Natural killer cell (primary cell): ENCODE measurements at regions not wholly inside any gene's neighbourhood (a gene's known extent, or its start where the extent isn't known, plus 50 kb on each side); places are given as distances from the start of the nearest gene placed in this dataset.

Experiments
- ATAC-seq, 3 donors: fragments of 150-1000 bp in 2 of 3; fragments of 200-7000 bp in 1 of 3; cut with Tn5 transposase; 1 replicate in 1 of 3; 2 replicates in 2 of 3; pipeline ENCODE4 v1.10.0; 2021; ENCODE audit warnings: mild to moderate bottlenecking in 2 of 3, moderate library complexity in 2 of 3
- DNase-seq, 2 donors: peaks; one replicate each; pipeline versions ENCODE4 v3.0.0 to v3.0.0-alpha.2; 2013 to 2021; ENCODE audit warnings: mixed read lengths in 1 of 2
- H3K27ac ChIP-seq: one replicate; pipeline ENCODE4 v1.5.1; 2013; ENCODE audit warnings: mild to moderate bottlenecking, low read length
- H3K27me3 ChIP-seq: one replicate; pipeline ENCODE4 v1.6.1; 2013; ENCODE audit warnings: low read length; ENCODE audit not compliant: control insufficient read depth, insufficient read depth
- H3K36me3 ChIP-seq: one replicate; pipeline ENCODE4 v1.6.1; 2013; ENCODE audit warnings: low read length; ENCODE audit not compliant: control insufficient read depth, insufficient read depth
- H3K4me1 ChIP-seq: one replicate; pipeline ENCODE4 v1.6.1; 2013; ENCODE audit warnings: low read length; ENCODE audit not compliant: control insufficient read depth, insufficient read depth
- H3K4me3 ChIP-seq: one replicate; pipeline ENCODE4 v1.5.1; 2013; ENCODE audit warnings: low read length
- H3K9me3 ChIP-seq: one replicate; pipeline ENCODE4 v1.6.1; 2013; ENCODE audit warnings: low read length; ENCODE audit not compliant: control insufficient read depth, insufficient read depth
- H3K27ac Mint-ChIP-seq, 2 donors: one replicate each; pipeline ENCODE4 v1.8.0; 2022; ENCODE audit warnings: mild to moderate bottlenecking in 2 of 2, mixed read lengths in 2 of 2, moderate library complexity in 1 of 2
- H3K27me3 Mint-ChIP-seq, 2 donors: one replicate each; pipeline ENCODE4 v1.8.0; 2022; ENCODE audit warnings: low read depth in 2 of 2, mixed read lengths in 2 of 2
- H3K36me3 Mint-ChIP-seq: one replicate; pipeline ENCODE4 v1.8.0; 2022; ENCODE audit warnings: mixed read lengths
- H3K4me1 Mint-ChIP-seq, 2 donors: one replicate each; pipeline ENCODE4 v1.8.0; 2022; ENCODE audit warnings: mixed read lengths in 2 of 2
- H3K4me3 Mint-ChIP-seq: one replicate; pipeline ENCODE4 v1.8.0; 2022; ENCODE audit warnings: mild to moderate bottlenecking, moderate library complexity, mixed read lengths
- H3K9me3 Mint-ChIP-seq, 2 donors: one replicate each; pipeline ENCODE4 v1.8.0; 2022; ENCODE audit warnings: mixed read lengths in 2 of 2
- WGBS: methylation state at CpG from one replicate; pipeline ENCODE4 v1.1.7; 2013; ENCODE audit warnings: missing lambda C conversion rate; ENCODE audit not compliant: insufficient coverage; 5-methylcytosine and 5-hydroxymethylcytosine counted together
- intact Hi-C: fragments of 100-400 bp; cut with micrococcal nuclease; formaldehyde crosslinking; loops from one replicate; pipeline ENCODE4 v1.14.2; 2022
- TF ChIP-seq, protein P1 (sequence below): fragments of 200-600 bp; IDR thresholded peaks from one replicate; pipeline ENCODE4 v1.8.0; 2022; ENCODE audit warnings: antibody characterized with exemption

DNA sequence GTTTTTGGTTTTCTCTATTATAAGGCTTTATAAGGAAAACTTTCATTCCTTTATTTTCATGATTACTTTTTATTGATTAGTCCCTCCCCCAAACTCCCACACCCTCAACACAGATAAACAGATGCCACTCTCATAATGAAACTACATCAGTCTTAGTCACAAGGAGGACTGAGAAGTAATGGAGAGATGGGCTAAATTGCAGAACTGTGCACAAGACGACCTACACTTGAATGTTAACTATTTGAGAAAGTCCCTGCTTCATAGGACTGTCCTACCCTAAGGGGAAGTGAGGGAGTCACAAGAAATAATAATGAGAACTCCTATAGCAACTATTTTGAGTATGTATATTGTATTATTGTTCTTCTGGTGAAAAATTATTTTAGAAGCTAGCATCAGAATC lies 360.8 kb downstream of the RBM43 start:
- Mint-ChIP-seq H3K9me3 (peaks cover 8 to 20% of the 10 kb centered on the region in 2 donors), H3K36me3 (no peaks in the 10 kb centered on the region), H3K4me1 (no peaks in the 10 kb centered on the region), H3K27me3 (no peaks in the 10 kb centered on the region), H3K4me3 (no peak overlapping the region), H3K27ac (no peak overlapping the region)
- Histone ChIP-seq H3K36me3 (no peaks in the 10 kb centered on the region), H3K9me3 (no peaks in the 10 kb centered on the region), H3K4me3 (no peak overlapping the region), H3K27me3 (no peaks in the 10 kb centered on the region), H3K27ac (no peak overlapping the region), H3K4me1 (no peaks in the 10 kb centered on the region)
- DNase-seq (no peak), ATAC-seq (no peak)
- TF ChIP-seq, protein P1, sequence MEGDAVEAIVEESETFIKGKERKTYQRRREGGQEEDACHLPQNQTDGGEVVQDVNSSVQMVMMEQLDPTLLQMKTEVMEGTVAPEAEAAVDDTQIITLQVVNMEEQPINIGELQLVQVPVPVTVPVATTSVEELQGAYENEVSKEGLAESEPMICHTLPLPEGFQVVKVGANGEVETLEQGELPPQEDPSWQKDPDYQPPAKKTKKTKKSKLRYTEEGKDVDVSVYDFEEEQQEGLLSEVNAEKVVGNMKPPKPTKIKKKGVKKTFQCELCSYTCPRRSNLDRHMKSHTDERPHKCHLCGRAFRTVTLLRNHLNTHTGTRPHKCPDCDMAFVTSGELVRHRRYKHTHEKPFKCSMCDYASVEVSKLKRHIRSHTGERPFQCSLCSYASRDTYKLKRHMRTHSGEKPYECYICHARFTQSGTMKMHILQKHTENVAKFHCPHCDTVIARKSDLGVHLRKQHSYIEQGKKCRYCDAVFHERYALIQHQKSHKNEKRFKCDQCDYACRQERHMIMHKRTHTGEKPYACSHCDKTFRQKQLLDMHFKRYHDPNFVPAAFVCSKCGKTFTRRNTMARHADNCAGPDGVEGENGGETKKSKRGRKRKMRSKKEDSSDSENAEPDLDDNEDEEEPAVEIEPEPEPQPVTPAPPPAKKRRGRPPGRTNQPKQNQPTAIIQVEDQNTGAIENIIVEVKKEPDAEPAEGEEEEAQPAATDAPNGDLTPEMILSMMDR = no peak
- intact Hi-C loops = no loop called here
- WGBS = 43% methylated on average over 1 of the region's 1 CpG

DNA sequence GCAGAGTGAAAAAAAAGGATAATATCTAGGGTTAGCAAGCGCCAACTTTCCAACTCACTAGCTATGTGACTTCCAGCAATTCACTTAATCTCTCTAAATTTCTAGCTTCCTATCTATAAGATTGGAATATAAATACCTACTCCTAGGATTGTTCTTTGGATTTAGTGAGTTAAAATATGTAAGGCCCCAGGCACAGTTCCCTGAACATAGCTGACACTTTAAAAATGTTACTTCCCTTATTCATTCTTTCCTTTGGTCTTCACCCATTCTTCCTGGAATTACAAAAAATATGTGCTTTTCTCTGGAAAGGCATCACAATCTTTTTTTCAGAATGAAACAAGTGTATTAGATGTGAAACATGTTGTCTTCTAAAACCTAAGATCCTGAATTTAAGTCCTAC lies 365.7 kb downstream of the RBM43 start:
- intact Hi-C loops = no loop called here
- peaks cover 16 to 17% of the 10 kb centered on the region in 2 donors for H3K9me3 Mint-ChIP-seq
- no peaks in the 10 kb centered on the region for H3K36me3 ChIP-seq
- no peaks in the 10 kb centered on the region for H3K27me3 Mint-ChIP-seq
- no peak overlapping the region for H3K4me3 Mint-ChIP-seq
- H3K27ac ChIP-seq = no peak overlapping the region
- TF ChIP-seq, protein P1 = no peak
- WGBS = no CpG with 5 or more reads among the region's 1 CpG
- H3K27ac Mint-ChIP-seq = no peak overlapping the region
- no peaks in the 10 kb centered on the region for H3K36me3 Mint-ChIP-seq
- no peaks in the 10 kb centered on the region for H3K4me1 ChIP-seq
- DNase-seq (no peak), ATAC-seq (no peak)
- no peak overlapping the region for H3K4me3 ChIP-seq
- H3K9me3 ChIP-seq = no peaks in the 10 kb centered on the region
- H3K27me3 ChIP-seq = no peaks in the 10 kb centered on the region
- H3K4me1 Mint-ChIP-seq = no peaks in the 10 kb centered on the region

DNA sequence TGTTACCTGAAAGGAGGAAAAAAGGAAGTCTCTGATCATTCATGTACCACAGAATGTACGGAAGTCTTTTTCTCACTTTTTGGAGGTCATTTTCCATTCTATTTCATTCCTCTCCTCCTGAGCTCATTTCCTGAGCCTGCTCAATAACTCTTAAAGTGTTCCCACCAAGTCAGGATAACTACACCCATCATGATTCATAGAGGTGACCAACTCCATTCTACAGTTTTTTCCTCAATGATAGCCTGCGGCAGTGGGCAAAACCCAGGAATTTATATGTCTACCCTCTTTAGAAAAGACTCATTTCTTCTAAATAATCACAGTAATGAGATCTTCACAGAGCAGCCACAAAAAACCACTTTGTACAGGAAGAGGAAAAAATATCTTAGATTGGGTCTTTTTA lies 372.5 kb downstream of the RBM43 start:
- Mint-ChIP-seq H3K36me3 (no peaks in the 10 kb centered on the region), H3K4me1 (no peaks in the 10 kb centered on the region), H3K27ac (no peak overlapping the region), H3K27me3 (no peaks in the 10 kb centered on the region), H3K9me3 (peaks cover 20 to 21% of the 10 kb centered on the region in 2 donors), H3K4me3 (no peak overlapping the region)
- H3K4me1 ChIP-seq = no peaks in the 10 kb centered on the region
- TF ChIP-seq, protein P1 = no peak
- no peak overlapping the region for H3K27ac ChIP-seq
- 79% methylated on average over 2 of the region's 2 CpGs for WGBS
- ATAC-seq (no peak), DNase-seq (no peak)
- H3K36me3 ChIP-seq = no peaks in the 10 kb centered on the region
- H3K27me3 ChIP-seq = no peaks in the 10 kb centered on the region
- intact Hi-C loops = no loop called here
- peaks cover 4% of the 10 kb centered on the region for H3K9me3 ChIP-seq
- no peak overlapping the region for H3K4me3 ChIP-seq

DNA sequence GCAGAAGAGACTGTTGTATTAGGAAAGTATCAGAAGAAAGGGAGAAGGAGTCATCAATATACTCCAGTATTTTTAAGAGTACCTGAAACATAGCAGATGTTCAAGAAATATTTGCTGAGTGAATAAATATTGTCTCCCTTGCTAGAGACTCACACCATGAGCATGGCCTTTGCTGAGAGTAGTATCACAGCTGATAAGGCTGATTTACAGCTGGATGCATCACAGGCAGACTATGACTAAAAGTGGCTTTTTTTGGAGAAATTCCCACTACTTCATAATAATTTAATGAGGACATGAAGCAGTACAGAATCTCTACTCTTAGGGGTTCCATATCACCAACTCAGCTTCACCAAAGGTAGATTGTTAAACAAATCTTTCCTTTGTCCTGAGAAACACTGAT lies 373.3 kb downstream of the RBM43 start:
- Histone ChIP-seq H3K9me3 (peaks cover 4% of the 10 kb centered on the region), H3K4me3 (no peak overlapping the region), H3K27me3 (no peaks in the 10 kb centered on the region), H3K4me1 (no peaks in the 10 kb centered on the region), H3K27ac (no peak overlapping the region), H3K36me3 (no peaks in the 10 kb centered on the region)
- Mint-ChIP-seq H3K27ac (no peak overlapping the region), H3K27me3 (no peaks in the 10 kb centered on the region), H3K36me3 (no peaks in the 10 kb centered on the region), H3K9me3 (peaks cover 17 to 18% of the 10 kb centered on the region in 2 donors), H3K4me3 (no peak overlapping the region), H3K4me1 (no peaks in the 10 kb centered on the region)
- intact Hi-C loops = no loop called here
- ATAC-seq (no peak), DNase-seq (no peak)
- TF ChIP-seq, protein P1 = no peak
